ENCODE measurements at regions not wholly inside any gene's neighbourhood (a gene's known extent, or its start where the extent isn't known, plus 50 kb on each side); places are given as distances from the start of the nearest gene placed in this dataset.

DNA sequence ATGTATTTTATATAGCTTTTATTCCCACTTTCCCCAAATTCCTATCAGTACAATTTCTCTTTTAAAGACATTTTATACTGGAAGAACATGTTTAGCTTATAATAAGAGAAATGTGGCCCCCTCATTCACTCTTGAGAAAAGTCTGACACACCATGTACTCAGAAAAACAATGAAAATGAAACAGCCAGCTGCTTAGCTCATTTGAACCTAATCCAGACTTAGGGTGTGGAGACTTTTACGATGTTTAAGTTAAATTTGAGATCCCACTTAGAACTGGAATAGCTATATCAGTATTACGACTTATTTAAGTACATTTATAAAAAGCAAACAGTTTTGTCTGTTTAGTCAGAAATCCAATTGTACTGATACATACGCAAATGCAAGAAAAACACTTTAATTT, 252.3 kb upstream of the ARRDC4 start:
- no peak for ATAC-seq (ENCODE audit: low read depth)
- BruUV-seq (replicated peaks), result no TSS peak
- Histone ChIP-seq H4K5ac (ENCODE audit: low read depth, low read length) (no peak overlapping the region), H3K18ac (ENCODE audit: low read depth, low read length) (no peak overlapping the region), H3K4me1 (ENCODE audit: control insufficient read depth, insufficient read depth, low read length) (no peaks in the 10 kb centered on the region), H2BK15ac (ENCODE audit: low read depth, low read length) (no peak overlapping the region), H2AK5ac (ENCODE audit: low read depth, low read length) (no peak overlapping the region), H3K23ac (ENCODE audit: low read depth, low read length) (no peak overlapping the region), H3K9me1 (ENCODE audit: insufficient read depth, low read length) (no peaks in the 10 kb centered on the region), H3K36me3 (ENCODE audit: control insufficient read depth, insufficient read depth, low read length) (no peaks in the 10 kb centered on the region), H4K8ac (ENCODE audit: low read depth in 2 of 2, low read length in 2 of 2) (no peak overlapping the region), H3K4me3 (ENCODE audit: insufficient read depth, low read depth, low read length) (no peak overlapping the region), H3K9me3 (ENCODE audit: control insufficient read depth, insufficient read depth, low read length) (peaks cover 27% of the 10 kb centered on the region), H3K56ac (ENCODE audit: extremely low read depth, insufficient read depth, low read length) (no peak overlapping the region), H4K20me1 (ENCODE audit: insufficient read depth, low read length) (no peaks in the 10 kb centered on the region), H3K14ac (replicated peaks; ENCODE audit: low read depth, low read length) (no peak overlapping the region), H2BK120ac (ENCODE audit: low read depth, low read length) (no peak overlapping the region), H4K91ac (ENCODE audit: insufficient read depth, low read depth, low read length) (no peak overlapping the region), H3K79me1 (ENCODE audit: low read depth in 1 of 2, low read length in 2 of 2) (no peaks in the 10 kb centered on the region), H2AK9ac (replicated peaks; ENCODE audit: low read depth, low read length, poor library complexity) (no peak overlapping the region), H2BK20ac (ENCODE audit: low read depth, low read length) (no peak overlapping the region), H3K27ac (ENCODE audit: insufficient read depth, low read length) (no peak overlapping the region), H2AFZ (replicated peaks; ENCODE audit: low read length, poor library complexity) (no peak overlapping the region), H3K9ac (ENCODE audit: low read depth, low read length) (no peak overlapping the region), H3K4me2 (ENCODE audit: low read depth, low read length) (no peak overlapping the region), H2BK5ac (ENCODE audit: low read depth, low read length, poor library complexity, severe bottlenecking) (no peak overlapping the region), H3K4ac (ENCODE audit: low read depth, low read length) (no peak overlapping the region), H3K27me3 (ENCODE audit: control insufficient read depth, insufficient read depth, low read length) (no peaks in the 10 kb centered on the region)
- TF ChIP-seq FOS (IDR thresholded peaks at IDR 0.05; ENCODE audit: low read depth, low read length) (no peak), MAFK (IDR thresholded peaks at IDR 0.05; ENCODE audit: low read depth, low read length) (no peak), ELK1 (IDR thresholded peaks at IDR 0.05; ENCODE audit: borderline replicate concordance, low read depth, low read length) (no peak), SMC3 (IDR thresholded peaks at IDR 0.05; ENCODE audit: low read depth, low read length) (no peak), RFX5 (IDR thresholded peaks at IDR 0.05; ENCODE audit: low read depth, low read length) (no peak), CEBPB (IDR thresholded peaks at IDR 0.05; ENCODE audit: low read depth, low read length) (no peak), BHLHE40 (IDR thresholded peaks at IDR 0.05; ENCODE audit: low read depth, low read length) (no peak)
- in situ Hi-C loops (cut with MboI; ENCODE audit: low sequenced_read_pairs), result no loop called here
- no peak for DNase-seq
- CTCF ChIA-PET, result interaction anchor here (0.9 kb wide), 1 partner anchor 624 kb away, joined by 3 read pairs; no protein-coding TSS in a partner anchor
- intact Hi-C loops (cut with micrococcal nuclease), result no loop called here
- WGBS, 2 experiments (ENCODE audit: extremely low coverage in 2 of 2, insufficient read length in 1 of 2), result no CpG with 5 or more reads among the region's 3 CpGs
- POLR2A ChIA-PET (ENCODE audit: unreplicated experiment), result no interaction called here
- dilution Hi-C loops (cut with HindIII; ENCODE audit: low sequenced_read_pairs, unreplicated experiment), result no loop called here

All from IMR-90 (cell line).